Aorta (tissue), 5 donors: ENCODE measurements at regions not wholly inside any gene's neighbourhood (a gene's known extent, or its start where the extent isn't known, plus 50 kb on each side); places are given as distances from the start of the nearest gene placed in this dataset.

Experiments
- ATAC-seq: fragments of 200-7000 bp; cut with Tn5 transposase; one replicate; pipeline ENCODE4 v1.9.1; 2022; ENCODE audit warnings: moderate library complexity; ENCODE audit not compliant: low FRiP score
- DNase-seq, 2 donors: peaks; one replicate each; pipeline ENCODE4 v3.0.0-alpha.2; 2020
- H3K27ac ChIP-seq, 2 donors: one replicate each; pipeline ENCODE4 v1.5.1; 2013; ENCODE audit warnings: low read length in 2 of 2, mild to moderate bottlenecking in 2 of 2, moderate library complexity in 2 of 2, control low read depth in 1 of 2, inconsistent platforms in 1 of 2, low read depth in 1 of 2
- H3K27me3 ChIP-seq, 2 donors: one replicate each; pipeline ENCODE4 v1.6.1; 2013; ENCODE audit warnings: control low read depth in 1 of 2, low read length in 1 of 2, mild to moderate bottlenecking in 1 of 2, moderate library complexity in 1 of 2; ENCODE audit not compliant: insufficient read depth in 2 of 2, control insufficient read depth in 1 of 2
- H3K36me3 ChIP-seq, 2 donors: one replicate each; pipeline ENCODE4 v1.6.1; 2013; ENCODE audit warnings: control low read depth in 1 of 2, low read length in 1 of 2, mild to moderate bottlenecking in 1 of 2; ENCODE audit not compliant: insufficient read depth in 2 of 2, control insufficient read depth in 1 of 2
- H3K4me1 ChIP-seq, 2 donors: one replicate each; pipeline ENCODE4 v1.6.1; 2013; ENCODE audit warnings: low read length in 2 of 2, control low read depth in 1 of 2, mild to moderate bottlenecking in 1 of 2, moderate library complexity in 1 of 2; ENCODE audit not compliant: insufficient read depth in 2 of 2, control insufficient read depth in 1 of 2
- H3K4me3 ChIP-seq, 2 donors: one replicate each; pipeline ENCODE4 v1.5.1; 2013; ENCODE audit warnings: low read length in 2 of 2, control low read depth in 1 of 2, mild to moderate bottlenecking in 1 of 2
- H3K9me3 ChIP-seq: one replicate; pipeline ENCODE4 v1.6.1; 2013; ENCODE audit warnings: mild to moderate bottlenecking, low read length; ENCODE audit not compliant: control insufficient read depth
- WGBS, 2 donors: extraction: QIAGEN DNeasy Blood & Tissue Kit; methylation state at CpG; one replicate each; pipeline ENCODE4 v1.1.7; 2013; 5-methylcytosine and 5-hydroxymethylcytosine counted together
- intact Hi-C, 2 donors: fragments of 100-400 bp; cut with DNase I; formaldehyde crosslinking; loops; one replicate each; pipeline versions ENCODE4 v1.14.2 to v1.15.0; 2022
- donor health status: healthy with polysubstance abuse.
- donor health status: Bipolar disorder and iron deficiency.
- donor health status: DM: no; HTN: no; CAD: no.
- donor health status: DM: no; HTN: no; CAD: no.
- donor health status: DM: yes; HTN: yes; CAD: no.

- no peaks in the 10 kb centered on the region for H3K36me3 ChIP-seq
- no peak for ATAC-seq
- WGBS, 2 donors: 91 to 95% methylated on average over 3 of the region's 3 CpGs
- H3K4me3 ChIP-seq: no peak overlapping the region
- H3K27me3 ChIP-seq: no peaks in the 10 kb centered on the region
- no peak for DNase-seq
- no peak overlapping the region for H3K27ac ChIP-seq
- intact Hi-C loops: no loop called here
- peaks cover 1% of the 10 kb centered on the region for H3K9me3 ChIP-seq
- H3K4me1 ChIP-seq: peaks cover 0 to 3% of the 10 kb centered on the region in 2 donors
Observed at GRCh38 chr2:191738003-191738402, 60.1 kb downstream of the NABP1 start.

- no peaks in the 10 kb centered on the region for H3K36me3 ChIP-seq
- WGBS, 2 donors: 10 to 19% methylated on average over 3 of the region's 3 CpGs
- H3K4me1 ChIP-seq: peaks cover 0 to 3% of the 10 kb centered on the region in 2 donors
- no peak for DNase-seq
- no peaks in the 10 kb centered on the region for H3K27me3 ChIP-seq
- H3K9me3 ChIP-seq: no peaks in the 10 kb centered on the region
- H3K4me3 ChIP-seq: no peak overlapping the region
- no peak for ATAC-seq
- H3K27ac ChIP-seq: no peak overlapping the region
- intact Hi-C loops: no loop called here
Observed at GRCh38 chr2:191738667-191739066, 60.7 kb downstream of the NABP1 start.

- Histone ChIP-seq H3K9me3 (no peaks in the 10 kb centered on the region), H3K36me3 (no peaks in the 10 kb centered on the region), H3K27me3 (no peaks in the 10 kb centered on the region), H3K4me3 (no peak overlapping the region), H3K27ac (no peak overlapping the region), H3K4me1 (peaks cover 0 to 3% of the 10 kb centered on the region in 2 donors)
- intact Hi-C loops: no loop called here
- ATAC-seq (no peak), DNase-seq (no peak)
- WGBS, 2 donors: 29 to 36% methylated on average over 3 of the region's 3 CpGs
Observed at GRCh38 chr2:191739194-191739593, 61.3 kb downstream of the NABP1 start.

- no peaks in the 10 kb centered on the region for H3K27me3 ChIP-seq
- intact Hi-C loops: no loop called here
- DNase-seq (no peak), ATAC-seq (no peak)
- H3K36me3 ChIP-seq: no peaks in the 10 kb centered on the region
- no peak overlapping the region for H3K27ac ChIP-seq
- H3K9me3 ChIP-seq: no peaks in the 10 kb centered on the region
- no peak overlapping the region for H3K4me3 ChIP-seq
- peaks cover 0 to 3% of the 10 kb centered on the region in 2 donors for H3K4me1 ChIP-seq
Observed at GRCh38 chr2:191740016-191740419, 62.1 kb downstream of the NABP1 start.

GRCh38 chr2:191740759-191741158 lies 62.8 kb downstream of the NABP1 start:
- Histone ChIP-seq H3K27me3 (no peaks in the 10 kb centered on the region), H3K9me3 (no peaks in the 10 kb centered on the region), H3K4me1 (peaks cover 0 to 3% of the 10 kb centered on the region in 2 donors), H3K36me3 (no peaks in the 10 kb centered on the region), H3K4me3 (no peak overlapping the region), H3K27ac (no peak overlapping the region)
- no peak for ATAC-seq
- 57 to 78% methylated on average over 1 to 3 of the region's 3 CpGs for WGBS, 2 donors
- no peak for DNase-seq
- intact Hi-C loops: no loop called here

- DNase-seq (no peak), ATAC-seq (no peak)
- WGBS, 2 donors: 56 to 59% methylated on average over 7 of the region's 7 CpGs
- intact Hi-C loops: no loop called here
- H3K27me3 ChIP-seq: no peaks in the 10 kb centered on the region
- H3K27ac ChIP-seq: no peak overlapping the region
- no peaks in the 10 kb centered on the region for H3K4me1 ChIP-seq
- no peaks in the 10 kb centered on the region for H3K9me3 ChIP-seq
- H3K4me3 ChIP-seq: no peak overlapping the region
- no peaks in the 10 kb centered on the region for H3K36me3 ChIP-seq
Observed at GRCh38 chr2:191746346-191747169, 68.6 kb downstream of the NABP1 start.

GRCh38 chr2:191747170-191747530 lies 69.2 kb downstream of the NABP1 start:
- 73 to 74% methylated on average over 3 of the region's 3 CpGs for WGBS, 2 donors
- Histone ChIP-seq H3K4me3 (no peak overlapping the region), H3K9me3 (no peaks in the 10 kb centered on the region), H3K4me1 (no peaks in the 10 kb centered on the region), H3K36me3 (no peaks in the 10 kb centered on the region), H3K27me3 (no peaks in the 10 kb centered on the region), H3K27ac (no peak overlapping the region)
- no peak for ATAC-seq
- intact Hi-C loops: no loop called here
- DNase-seq: no peak

GRCh38 chr2:191748059-191748461 lies 70.1 kb downstream of the NABP1 start:
- Histone ChIP-seq H3K4me1 (no peaks in the 10 kb centered on the region), H3K9me3 (no peaks in the 10 kb centered on the region), H3K27me3 (no peaks in the 10 kb centered on the region), H3K4me3 (no peak overlapping the region), H3K36me3 (no peaks in the 10 kb centered on the region), H3K27ac (no peak overlapping the region)
- DNase-seq: no peak
- intact Hi-C loops: no loop called here
- 60 to 67% methylated on average over 3 of the region's 3 CpGs for WGBS, 2 donors
- ATAC-seq: no peak

- ATAC-seq: no peak
- intact Hi-C loops: no loop called here
- Histone ChIP-seq H3K36me3 (no peaks in the 10 kb centered on the region), H3K9me3 (no peaks in the 10 kb centered on the region), H3K4me1 (no peaks in the 10 kb centered on the region), H3K27ac (no peak overlapping the region), H3K4me3 (no peak overlapping the region), H3K27me3 (no peaks in the 10 kb centered on the region)
- 21 to 31% methylated on average over 1 of the region's 1 CpG for WGBS, 2 donors
- DNase-seq: no peak
Observed at GRCh38 chr2:191748528-191749180, 70.7 kb downstream of the NABP1 start.
